Naive thymus-derived CD4-positive, alpha-beta T cell (primary cell): ENCODE measurements at regions not wholly inside any gene's neighbourhood (a gene's known extent, or its start where the extent isn't known, plus 50 kb on each side); places are given as distances from the start of the nearest gene placed in this dataset.

Experiments
- ATAC-seq: fragments of 150-1000 bp; cut with Tn5 transposase; 2 replicates; pipeline ENCODE4 v1.10.0; 2021; ENCODE audit warnings: mild to moderate bottlenecking, moderate library complexity
- CTCF ChIA-PET: fragments of 350-600 bp; sonication (Branson Sonifier 250); formaldehyde crosslinking; loops from one replicate; lab custom pipeline; 2021; ENCODE audit warnings: antibody characterized with exemption; lab: Charles Lee
- POLR2A ChIA-PET: fragments of 350-600 bp; sonication (Branson Sonifier 250); formaldehyde crosslinking; loops from one replicate; lab custom pipeline; 2021; ENCODE audit warnings: antibody characterized with exemption, inconsistent platforms; lab: Charles Lee
- DNase-seq, 9 donors: peaks; one replicate each; pipeline versions ENCODE4 v3.0.0 to v3.0.0-alpha.2; 2020 to 2022; ENCODE audit warnings: mixed read lengths in 1 of 9
- H3K27ac ChIP-seq: one replicate; pipeline ENCODE4 v1.7.0; 2013; ENCODE audit warnings: mild to moderate bottlenecking, low read depth, low read length, moderate library complexity
- H3K27me3 ChIP-seq, 2 donors: one replicate each; pipeline ENCODE4 v1.7.0; 2013; ENCODE audit warnings: low read length in 2 of 2, mild to moderate bottlenecking in 2 of 2, moderate library complexity in 2 of 2; ENCODE audit not compliant: control insufficient read depth in 2 of 2, insufficient read depth in 2 of 2
- H3K36me3 ChIP-seq, 3 experiments: 1 replicate in 2 of 3; 2 replicates in 1 of 3; pipeline ENCODE4 v1.7.0; 2013; ENCODE audit warnings: low read length in 3 of 3, mild to moderate bottlenecking in 3 of 3, moderate library complexity in 1 of 3; ENCODE audit not compliant: insufficient read depth in 3 of 3, control insufficient read depth in 2 of 3
- H3K4me1 ChIP-seq, 2 donors: one replicate each; pipeline ENCODE4 v1.7.0; 2013; ENCODE audit warnings: low read length in 2 of 2, mild to moderate bottlenecking in 2 of 2, moderate library complexity in 1 of 2; ENCODE audit not compliant: control insufficient read depth in 2 of 2, insufficient read depth in 2 of 2
- H3K4me3 ChIP-seq: 2 replicates; pipeline ENCODE4 v1.7.0; 2013; ENCODE audit warnings: mild to moderate bottlenecking, low read length
- H3K9me3 ChIP-seq, 3 experiments: 1 replicate in 2 of 3; 2 replicates in 1 of 3; pipeline ENCODE4 v1.7.0; 2013; ENCODE audit warnings: low read length in 3 of 3; ENCODE audit not compliant: control insufficient read depth in 2 of 3
- H3K27ac Mint-ChIP-seq, 9 donors: one replicate each; pipeline ENCODE4 v1.8.0; 2020 to 2022; ENCODE audit warnings: mixed read lengths in 9 of 9, mild to moderate bottlenecking in 8 of 9, moderate library complexity in 5 of 9, inconsistent platforms in 2 of 9
- H3K27me3 Mint-ChIP-seq, 5 donors: one replicate each; pipeline ENCODE4 v1.8.0; 2021 to 2022; ENCODE audit warnings: mixed read lengths in 5 of 5, mild to moderate bottlenecking in 1 of 5
- H3K36me3 Mint-ChIP-seq, 5 donors: one replicate each; pipeline ENCODE4 v1.8.0; 2020 to 2022; ENCODE audit warnings: mixed read lengths in 5 of 5, mild to moderate bottlenecking in 3 of 5, inconsistent platforms in 1 of 5
- H3K4me1 Mint-ChIP-seq, 7 donors: one replicate each; pipeline ENCODE4 v1.8.0; 2020 to 2022; ENCODE audit warnings: mixed read lengths in 7 of 7, mild to moderate bottlenecking in 3 of 7, inconsistent platforms in 1 of 7
- H3K4me3 Mint-ChIP-seq, 10 donors: one replicate each; pipeline ENCODE4 v1.8.0; 2020 to 2022; ENCODE audit warnings: mild to moderate bottlenecking in 10 of 10, mixed read lengths in 10 of 10, moderate library complexity in 6 of 10, inconsistent platforms in 2 of 10
- H3K9me3 Mint-ChIP-seq, 11 donors: one replicate each; pipeline ENCODE4 v1.8.0; 2020 to 2022; ENCODE audit warnings: mixed read lengths in 11 of 11, mild to moderate bottlenecking in 4 of 11, inconsistent platforms in 1 of 11, moderate library complexity in 1 of 11
- intact Hi-C, 2 donors: fragments of 100-400 bp; cut with micrococcal nuclease; formaldehyde crosslinking; loops; one replicate each; pipeline ENCODE4 v1.15.1; 2023

DNA sequence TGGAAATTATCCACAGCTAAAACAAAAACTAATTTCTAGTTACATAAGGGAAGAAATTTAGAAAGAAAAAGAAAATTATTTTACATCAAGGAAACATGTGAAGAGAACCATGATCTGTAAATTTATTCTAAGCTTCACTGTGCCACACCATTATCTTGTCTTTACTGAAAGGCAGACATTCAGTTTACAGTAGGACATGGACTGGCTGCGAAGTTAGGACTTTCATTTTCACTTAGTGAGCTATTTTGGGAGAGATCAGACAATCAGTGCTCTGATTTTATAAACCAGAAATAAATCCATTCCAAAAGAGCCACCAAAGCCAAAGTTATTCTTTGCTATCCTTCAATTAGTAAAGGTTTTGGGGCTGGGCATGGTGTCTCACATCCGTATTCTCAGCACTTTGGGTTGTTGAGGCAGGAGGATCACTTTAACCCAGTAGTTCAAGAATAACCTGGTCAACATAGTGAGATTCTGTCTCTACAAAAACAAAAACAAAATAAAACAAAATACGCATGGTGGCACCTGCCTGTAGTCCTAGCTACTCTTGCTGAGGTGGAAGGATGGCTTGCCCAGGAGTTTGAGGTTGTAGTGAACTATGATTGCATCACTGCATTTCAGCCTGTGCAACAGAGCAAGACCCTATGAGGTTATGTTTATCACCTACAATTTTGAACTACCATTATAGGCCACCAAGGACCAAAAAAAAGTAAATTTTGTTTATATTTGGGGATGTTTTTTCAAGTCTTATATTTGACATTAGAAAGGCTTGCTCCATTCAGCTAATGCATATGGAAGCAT lies 1084.8 kb upstream of the ATXN7L3B start:
- peaks cover 0 to 13% (median 4%) of the 10 kb centered on the region in 11 donors for H3K9me3 Mint-ChIP-seq
- Histone ChIP-seq H3K36me3 (no peaks in the 10 kb centered on the region), H3K4me1 (no peaks in the 10 kb centered on the region), H3K9me3 (no peaks in the 10 kb centered on the region), H3K27ac (no peak overlapping the region), H3K4me3 (no peak overlapping the region), H3K27me3 (no peaks in the 10 kb centered on the region)
- H3K27ac Mint-ChIP-seq, result no peak overlapping the region
- CTCF ChIA-PET, result no interaction called here
- POLR2A ChIA-PET, result no interaction called here
- intact Hi-C loops, result no loop called here
- no peak for ATAC-seq
- no peak overlapping the region for H3K4me3 Mint-ChIP-seq
- no peak for DNase-seq
- H3K4me1 Mint-ChIP-seq, result no peaks in the 10 kb centered on the region
- H3K36me3 Mint-ChIP-seq, result no peaks in the 10 kb centered on the region
- H3K27me3 Mint-ChIP-seq, result no peaks in the 10 kb centered on the region

DNA sequence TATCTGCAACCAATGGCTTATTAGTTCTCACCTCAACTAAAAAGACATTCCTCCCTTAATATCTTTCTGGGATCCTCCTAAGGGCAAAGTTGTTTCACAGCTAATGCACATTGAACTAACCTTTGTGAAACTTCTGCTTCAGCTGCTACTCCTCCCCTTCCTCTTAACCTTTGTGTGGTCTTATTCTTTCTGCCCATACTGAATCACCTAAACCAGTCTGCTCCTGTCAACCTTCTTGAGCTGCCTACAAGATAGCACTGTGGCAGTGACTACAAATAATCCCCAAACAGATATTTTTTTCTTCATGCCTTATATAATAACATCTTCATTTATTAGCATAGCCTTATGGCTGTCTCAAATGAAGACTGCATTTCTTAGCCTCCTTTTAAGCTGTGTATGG lies 1077.4 kb upstream of the ATXN7L3B start:
- Histone ChIP-seq H3K4me1 (no peaks in the 10 kb centered on the region), H3K27me3 (no peaks in the 10 kb centered on the region), H3K27ac (no peak overlapping the region), H3K36me3 (no peaks in the 10 kb centered on the region), H3K9me3 (no peaks in the 10 kb centered on the region), H3K4me3 (no peak overlapping the region)
- no peak overlapping the region for H3K4me3 Mint-ChIP-seq
- no peaks in the 10 kb centered on the region for H3K36me3 Mint-ChIP-seq
- no peak overlapping the region for H3K27ac Mint-ChIP-seq
- intact Hi-C loops, result no loop called here
- no peak for ATAC-seq
- no peaks in the 10 kb centered on the region for H3K4me1 Mint-ChIP-seq
- ChIA-PET CTCF (no interaction called here), POLR2A (no interaction called here)
- no peak for DNase-seq
- H3K27me3 Mint-ChIP-seq, result no peaks in the 10 kb centered on the region
- peaks cover 0 to 4% (median 0%) of the 10 kb centered on the region in 11 donors for H3K9me3 Mint-ChIP-seq

DNA sequence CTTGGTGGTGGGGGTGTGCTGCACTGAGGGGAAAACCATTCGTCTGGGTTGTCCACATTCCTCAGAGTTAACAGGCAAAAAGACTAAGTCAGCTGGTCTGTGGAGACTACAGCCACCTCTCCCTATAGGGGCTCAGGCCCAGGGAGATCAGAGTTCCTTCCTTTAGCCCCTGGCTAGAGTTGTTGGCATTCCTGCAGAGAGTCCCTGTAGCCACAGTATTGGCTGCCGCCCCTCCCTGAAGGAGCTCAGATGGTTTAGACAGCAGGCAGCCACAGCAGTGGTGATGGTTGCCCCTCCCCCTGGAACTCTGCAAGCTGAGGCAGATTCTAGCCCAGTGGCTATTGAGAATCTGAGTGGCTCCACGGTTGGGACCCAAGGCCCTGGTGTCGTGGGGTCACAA lies 1072.5 kb upstream of the ATXN7L3B start:
- H3K27ac Mint-ChIP-seq, result no peak overlapping the region
- H3K4me3 Mint-ChIP-seq, result no peak overlapping the region
- peaks cover 0 to 4% (median 0%) of the 10 kb centered on the region in 5 donors for H3K36me3 Mint-ChIP-seq
- no peak for DNase-seq
- Histone ChIP-seq H3K4me1 (no peaks in the 10 kb centered on the region), H3K9me3 (no peaks in the 10 kb centered on the region), H3K4me3 (no peak overlapping the region), H3K27ac (no peak overlapping the region), H3K36me3 (no peaks in the 10 kb centered on the region), H3K27me3 (no peaks in the 10 kb centered on the region)
- no peaks in the 10 kb centered on the region for H3K4me1 Mint-ChIP-seq
- POLR2A ChIA-PET, result no interaction called here
- intact Hi-C loops, result no loop called here
- no peaks in the 10 kb centered on the region for H3K27me3 Mint-ChIP-seq
- H3K9me3 Mint-ChIP-seq, result peaks cover 0 to 9% (median 3%) of the 10 kb centered on the region in 11 donors
- CTCF ChIA-PET, result no interaction called here
- ATAC-seq, result no peak

DNA sequence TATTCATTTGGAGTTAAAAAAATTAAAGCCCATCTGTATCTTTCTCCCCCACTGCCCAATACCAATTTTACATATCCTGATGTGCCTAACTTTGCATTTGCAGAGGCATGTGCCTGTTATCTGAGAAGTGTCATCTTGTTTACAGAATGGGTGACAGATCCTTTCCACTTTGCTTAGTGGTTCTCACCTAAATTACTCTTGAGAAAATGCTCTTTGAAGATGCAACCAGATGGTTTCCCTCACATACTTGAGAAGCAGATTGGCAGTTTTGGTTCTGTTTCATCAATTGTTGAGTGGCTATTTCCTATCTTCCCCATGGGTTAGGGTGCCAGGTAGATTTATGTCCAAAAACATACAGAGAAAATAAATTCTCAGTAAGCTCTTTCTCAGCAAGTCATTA lies 1051.4 kb upstream of the ATXN7L3B start:
- no peak for ATAC-seq
- no peaks in the 10 kb centered on the region for H3K9me3 ChIP-seq
- ChIA-PET POLR2A (no interaction called here), CTCF (no interaction called here)
- Mint-ChIP-seq H3K4me3 (no peak overlapping the region), H3K27ac (no peak overlapping the region), H3K9me3 (peaks cover 3 to 25% (median 13%) of the 10 kb centered on the region in 11 donors), H3K27me3 (no peaks in the 10 kb centered on the region), H3K4me1 (no peaks in the 10 kb centered on the region), H3K36me3 (peaks cover 0 to 8% (median 0%) of the 10 kb centered on the region in 5 donors)
- no peaks in the 10 kb centered on the region for H3K4me1 ChIP-seq
- H3K27ac ChIP-seq, result no peak overlapping the region
- no peak for DNase-seq
- intact Hi-C loops, result no loop called here
- no peak overlapping the region for H3K4me3 ChIP-seq
- no peaks in the 10 kb centered on the region for H3K36me3 ChIP-seq
- H3K27me3 ChIP-seq, result no peaks in the 10 kb centered on the region

DNA sequence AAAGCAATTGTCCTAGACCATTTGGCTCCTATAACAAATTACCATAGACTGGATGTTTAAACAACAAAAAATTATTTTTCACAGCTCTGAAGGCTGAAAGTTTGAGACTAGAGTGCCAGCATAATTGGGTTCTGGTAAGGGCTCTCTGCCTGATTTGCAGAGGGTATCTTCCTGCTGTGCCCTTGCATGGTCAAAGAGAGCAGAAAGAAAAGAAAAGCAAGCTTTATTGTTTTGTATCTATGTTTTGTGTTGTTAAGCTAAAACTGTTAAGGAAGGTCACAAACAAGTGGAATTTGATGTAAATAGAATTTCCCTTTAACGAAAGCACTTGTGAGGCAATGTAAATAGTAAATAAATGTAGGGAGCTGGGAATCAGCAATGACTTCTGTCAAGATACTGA lies 1031.0 kb upstream of the ATXN7L3B start:
- DNase-seq, result no peak
- CTCF ChIA-PET, result no interaction called here

DNA sequence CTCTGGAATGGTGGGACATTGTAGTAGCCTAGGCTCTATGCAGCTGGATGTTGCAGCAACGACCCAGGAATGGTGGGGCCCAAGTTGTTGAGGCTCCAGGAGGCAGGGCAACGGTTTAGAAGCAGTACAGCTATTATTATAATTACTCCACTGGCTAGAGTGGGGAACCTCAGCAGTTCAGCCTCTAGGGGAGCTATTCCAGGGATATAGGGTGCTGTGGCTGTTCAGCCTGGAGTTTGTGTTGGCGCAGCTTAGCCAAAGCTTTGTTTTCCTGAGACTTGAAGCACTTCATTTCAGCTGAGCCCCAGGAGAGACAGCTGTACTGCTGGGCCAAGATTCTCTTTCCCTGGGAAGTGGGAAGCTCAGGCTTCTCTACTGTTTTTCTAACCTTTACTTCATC lies 1023.0 kb upstream of the ATXN7L3B start:
- no peaks in the 10 kb centered on the region for H3K9me3 ChIP-seq

More for the DNA sequence above, 1031.0 kb upstream of the ATXN7L3B start:
- intact Hi-C loops, result no loop called here
- POLR2A ChIA-PET, result no interaction called here
- Mint-ChIP-seq H3K27ac (no peak overlapping the region), H3K9me3 (peaks cover 4 to 26% (median 10%) of the 10 kb centered on the region in 11 donors), H3K4me3 (no peak overlapping the region), H3K27me3 (no peaks in the 10 kb centered on the region), H3K4me1 (no peaks in the 10 kb centered on the region), H3K36me3 (no peaks in the 10 kb centered on the region)
- ATAC-seq, result no peak
- no peaks in the 10 kb centered on the region for H3K27me3 ChIP-seq
- no peaks in the 10 kb centered on the region for H3K4me1 ChIP-seq
- H3K9me3 ChIP-seq, result no peaks in the 10 kb centered on the region
- H3K4me3 ChIP-seq, result no peak overlapping the region
- H3K36me3 ChIP-seq, result no peaks in the 10 kb centered on the region
- no peak overlapping the region for H3K27ac ChIP-seq

DNA sequence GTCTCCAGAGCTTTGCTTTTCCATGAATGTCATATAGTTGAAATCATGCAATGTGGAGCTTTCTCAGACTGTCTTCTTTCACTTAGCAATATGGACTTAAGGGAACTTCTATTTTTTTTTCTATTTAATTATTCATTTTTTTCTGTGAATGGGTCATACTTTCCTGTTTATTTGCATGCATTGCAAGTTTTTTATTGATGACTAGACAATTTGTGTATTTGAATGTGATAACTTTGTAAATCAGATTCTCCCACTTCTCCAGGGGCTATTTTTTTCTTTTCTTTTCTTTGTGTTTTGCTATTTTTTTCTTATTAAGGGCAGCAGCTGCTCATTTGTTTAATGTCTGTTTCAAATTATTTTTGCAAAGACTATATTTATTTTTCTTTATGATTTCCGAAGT lies 1019.8 kb upstream of the ATXN7L3B start:
- peaks cover 0 to 11% (median 2%) of the 10 kb centered on the region in 3 experiments for H3K9me3 ChIP-seq
- CTCF ChIA-PET, result no interaction called here

More for the DNA sequence above, 1023.0 kb upstream of the ATXN7L3B start:
- Mint-ChIP-seq H3K27me3 (no peaks in the 10 kb centered on the region), H3K36me3 (no peaks in the 10 kb centered on the region), H3K4me1 (no peaks in the 10 kb centered on the region), H3K27ac (no peak overlapping the region), H3K4me3 (no peak overlapping the region), H3K9me3 (peaks cover 0 to 35% (median 4%) of the 10 kb centered on the region in 11 donors)
- H3K27me3 ChIP-seq, result no peaks in the 10 kb centered on the region
- ATAC-seq, result no peak
- H3K27ac ChIP-seq, result no peak overlapping the region
- POLR2A ChIA-PET, result no interaction called here
- no peak for DNase-seq
- no peaks in the 10 kb centered on the region for H3K4me1 ChIP-seq
- CTCF ChIA-PET, result no interaction called here
- no peak overlapping the region for H3K4me3 ChIP-seq
- no peaks in the 10 kb centered on the region for H3K36me3 ChIP-seq
- intact Hi-C loops, result no loop called here

More for the DNA sequence above, 1019.8 kb upstream of the ATXN7L3B start:
- POLR2A ChIA-PET, result no interaction called here
- Mint-ChIP-seq H3K27me3 (no peaks in the 10 kb centered on the region), H3K9me3 (peaks cover 2 to 42% (median 9%) of the 10 kb centered on the region in 11 donors), H3K27ac (no peak overlapping the region), H3K4me3 (no peak overlapping the region), H3K36me3 (peaks cover 0 to 7% (median 0%) of the 10 kb centered on the region in 5 donors), H3K4me1 (no peaks in the 10 kb centered on the region)
- no peak for DNase-seq
- Histone ChIP-seq H3K4me3 (no peak overlapping the region), H3K27me3 (no peaks in the 10 kb centered on the region), H3K4me1 (no peaks in the 10 kb centered on the region), H3K27ac (no peak overlapping the region), H3K36me3 (no peaks in the 10 kb centered on the region)
- no peak for ATAC-seq
- intact Hi-C loops, result no loop called here
